ENCODE measurements at regions not wholly inside any gene's neighbourhood (a gene's known extent, or its start where the extent isn't known, plus 50 kb on each side); places are given as distances from the start of the nearest gene placed in this dataset.

- TF ChIP-seq POLR2AphosphoS5 (IDR thresholded peaks at IDR 0.05) (no peak), MXI1 (conservative IDR thresholded peaks at IDR 0.05; ENCODE audit: poor library complexity, severe bottlenecking) (no peak), TAF1 (IDR thresholded peaks at IDR 0.05; ENCODE audit: low read depth) (no peak), SMC3 (conservative IDR thresholded peaks at IDR 0.05; ENCODE audit: poor library complexity) (no peak)
- no peak overlapping the region for H3K4me3 ChIP-seq (ENCODE audit: low read length)
- no peak overlapping the region for H2AFZ ChIP-seq (ENCODE audit: low read depth, low read length)
- no peaks in the 10 kb centered on the region for H3K9me2 ChIP-seq (ENCODE audit: insufficient read depth, low read length)
- no peaks in the 10 kb centered on the region for H3K79me2 ChIP-seq (replicated peaks; ENCODE audit: insufficient read depth, low read length)
- no peak overlapping the region for H3K4me2 ChIP-seq (ENCODE audit: low read length)
- no peak overlapping the region for H3K27ac ChIP-seq (ENCODE audit: low read length)
- H4K20me1 ChIP-seq (ENCODE audit: insufficient read depth): no peaks in the 10 kb centered on the region
- H3K9me3 ChIP-seq (ENCODE audit: low read length): no peaks in the 10 kb centered on the region
- no peaks in the 10 kb centered on the region for H3K27me3 ChIP-seq (ENCODE audit: insufficient read depth, low read depth, low read length)
- no peaks in the 10 kb centered on the region for H3K36me3 ChIP-seq (ENCODE audit: insufficient read depth, low read length)
- no peak overlapping the region for H3K9ac ChIP-seq (ENCODE audit: low read length)
- no peaks in the 10 kb centered on the region for H3F3A ChIP-seq (ENCODE audit: insufficient read depth, low read length, poor library complexity, severe bottlenecking)
These were observed 673.8 kb downstream of the INHBA start for GRCh38 chr7:41029072-41029499.

GRCh38 chr7:41028580-41028979 lies 674.3 kb downstream of the INHBA start:
- no peaks in the 10 kb centered on the region for H3K79me2 ChIP-seq (replicated peaks; ENCODE audit: insufficient read depth, low read length)
- no peaks in the 10 kb centered on the region for H3K9me2 ChIP-seq (ENCODE audit: insufficient read depth, low read length)
- no peak overlapping the region for H3K4me2 ChIP-seq (ENCODE audit: low read length)
- H3F3A ChIP-seq (ENCODE audit: insufficient read depth, low read length, poor library complexity, severe bottlenecking): no peaks in the 10 kb centered on the region
- H3K4me3 ChIP-seq (ENCODE audit: low read length): no peak overlapping the region
- no peaks in the 10 kb centered on the region for H3K9me3 ChIP-seq (ENCODE audit: low read length)
- no peaks in the 10 kb centered on the region for H3K27me3 ChIP-seq (ENCODE audit: insufficient read depth, low read depth, low read length)
- H3K9ac ChIP-seq (ENCODE audit: low read length): no peak overlapping the region
- TF ChIP-seq CTCF (IDR thresholded peaks at IDR 0.05; ENCODE audit: poor library complexity, severe bottlenecking) (no peak), SMC3 (conservative IDR thresholded peaks at IDR 0.05; ENCODE audit: poor library complexity) (no peak), RAD21 (conservative IDR thresholded peaks at IDR 0.05) (no peak), MXI1 (conservative IDR thresholded peaks at IDR 0.05; ENCODE audit: poor library complexity, severe bottlenecking) (no peak), TAF1 (IDR thresholded peaks at IDR 0.05; ENCODE audit: low read depth) (no peak), POLR2AphosphoS5 (IDR thresholded peaks at IDR 0.05) (no peak), EZH2 (IDR thresholded peaks at IDR 0.05; ENCODE audit: borderline replicate concordance, insufficient read depth, low read length, poor library complexity, severe bottlenecking) (no peak), EP300 (conservative IDR thresholded peaks at IDR 0.05; ENCODE audit: poor library complexity, severe bottlenecking) (no peak)
- TF ChIP-seq, protein P1, sequence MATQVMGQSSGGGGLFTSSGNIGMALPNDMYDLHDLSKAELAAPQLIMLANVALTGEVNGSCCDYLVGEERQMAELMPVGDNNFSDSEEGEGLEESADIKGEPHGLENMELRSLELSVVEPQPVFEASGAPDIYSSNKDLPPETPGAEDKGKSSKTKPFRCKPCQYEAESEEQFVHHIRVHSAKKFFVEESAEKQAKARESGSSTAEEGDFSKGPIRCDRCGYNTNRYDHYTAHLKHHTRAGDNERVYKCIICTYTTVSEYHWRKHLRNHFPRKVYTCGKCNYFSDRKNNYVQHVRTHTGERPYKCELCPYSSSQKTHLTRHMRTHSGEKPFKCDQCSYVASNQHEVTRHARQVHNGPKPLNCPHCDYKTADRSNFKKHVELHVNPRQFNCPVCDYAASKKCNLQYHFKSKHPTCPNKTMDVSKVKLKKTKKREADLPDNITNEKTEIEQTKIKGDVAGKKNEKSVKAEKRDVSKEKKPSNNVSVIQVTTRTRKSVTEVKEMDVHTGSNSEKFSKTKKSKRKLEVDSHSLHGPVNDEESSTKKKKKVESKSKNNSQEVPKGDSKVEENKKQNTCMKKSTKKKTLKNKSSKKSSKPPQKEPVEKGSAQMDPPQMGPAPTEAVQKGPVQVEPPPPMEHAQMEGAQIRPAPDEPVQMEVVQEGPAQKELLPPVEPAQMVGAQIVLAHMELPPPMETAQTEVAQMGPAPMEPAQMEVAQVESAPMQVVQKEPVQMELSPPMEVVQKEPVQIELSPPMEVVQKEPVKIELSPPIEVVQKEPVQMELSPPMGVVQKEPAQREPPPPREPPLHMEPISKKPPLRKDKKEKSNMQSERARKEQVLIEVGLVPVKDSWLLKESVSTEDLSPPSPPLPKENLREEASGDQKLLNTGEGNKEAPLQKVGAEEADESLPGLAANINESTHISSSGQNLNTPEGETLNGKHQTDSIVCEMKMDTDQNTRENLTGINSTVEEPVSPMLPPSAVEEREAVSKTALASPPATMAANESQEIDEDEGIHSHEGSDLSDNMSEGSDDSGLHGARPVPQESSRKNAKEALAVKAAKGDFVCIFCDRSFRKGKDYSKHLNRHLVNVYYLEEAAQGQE (IDR thresholded peaks at IDR 0.05; ENCODE audit: borderline replicate concordance): no peak
- no peak overlapping the region for H3K27ac ChIP-seq (ENCODE audit: low read length)
- no peaks in the 10 kb centered on the region for H3K36me3 ChIP-seq (ENCODE audit: insufficient read depth, low read length)
- H4K20me1 ChIP-seq (ENCODE audit: insufficient read depth): no peaks in the 10 kb centered on the region
- H2AFZ ChIP-seq (ENCODE audit: low read depth, low read length): no peak overlapping the region

All from neural cell (in vitro differentiated cells).